ENCODE measurements at regions not wholly inside any gene's neighbourhood (a gene's known extent, or its start where the extent isn't known, plus 50 kb on each side); places are given as distances from the start of the nearest gene placed in this dataset.
A peak's percentile ranks its signal among the peaks of the same experiment; 100 is the strongest.

DNA sequence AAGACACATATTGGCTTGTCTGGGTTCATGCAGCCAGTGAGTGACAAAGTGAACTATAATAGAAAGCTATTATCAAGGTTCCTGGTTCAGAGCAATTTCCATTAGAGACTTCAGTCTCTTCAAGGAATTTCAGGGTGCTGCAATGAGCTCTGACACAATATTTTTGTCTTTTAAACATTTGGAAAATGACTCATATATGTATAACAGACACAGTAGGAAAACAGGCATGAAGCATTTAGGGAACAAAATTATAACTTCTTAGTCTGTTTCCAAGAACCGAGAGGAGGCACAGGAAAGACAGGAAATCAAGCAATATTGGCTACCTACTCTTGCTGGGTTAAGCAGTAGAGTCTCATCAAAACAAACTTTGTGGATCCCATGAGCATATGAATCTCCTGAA, 170.4 kb downstream of the PTPRC start:
- no peak overlapping the region for H3K4me3 ChIP-seq (replicated peaks; ENCODE audit: low read depth, low read length)
- peak; percentile 51 for DNase-seq (ENCODE audit: low read depth)
- TF ChIP-seq CTCF (IDR thresholded peaks at IDR 0.05; ENCODE audit: low read length, missing control alignments): no peak

GRCh38 chr1:198811449-198811848, 172.6 kb downstream of the PTPRC start:
- no peak for TF ChIP-seq CTCF (IDR thresholded peaks at IDR 0.05; ENCODE audit: low read length, missing control alignments)
- no peak overlapping the region for H3K4me3 ChIP-seq (replicated peaks; ENCODE audit: low read depth, low read length)
- no peak for DNase-seq (ENCODE audit: low read depth)

GRCh38 chr1:198823626-198824025, 184.8 kb downstream of the PTPRC start:
- no peak overlapping the region for H3K4me3 ChIP-seq (replicated peaks; ENCODE audit: low read depth, low read length)
- no peak for DNase-seq (ENCODE audit: low read depth)
- TF ChIP-seq CTCF (IDR thresholded peaks at IDR 0.05; ENCODE audit: low read length, missing control alignments): no peak

- H3K4me3 ChIP-seq (replicated peaks; ENCODE audit: low read depth, low read length): no peak overlapping the region
- TF ChIP-seq CTCF (IDR thresholded peaks at IDR 0.05; ENCODE audit: low read length, missing control alignments): no peak
- no peak for DNase-seq (ENCODE audit: low read depth)
Observed at GRCh38 chr1:198825254-198825653, 186.4 kb downstream of the PTPRC start.

DNA sequence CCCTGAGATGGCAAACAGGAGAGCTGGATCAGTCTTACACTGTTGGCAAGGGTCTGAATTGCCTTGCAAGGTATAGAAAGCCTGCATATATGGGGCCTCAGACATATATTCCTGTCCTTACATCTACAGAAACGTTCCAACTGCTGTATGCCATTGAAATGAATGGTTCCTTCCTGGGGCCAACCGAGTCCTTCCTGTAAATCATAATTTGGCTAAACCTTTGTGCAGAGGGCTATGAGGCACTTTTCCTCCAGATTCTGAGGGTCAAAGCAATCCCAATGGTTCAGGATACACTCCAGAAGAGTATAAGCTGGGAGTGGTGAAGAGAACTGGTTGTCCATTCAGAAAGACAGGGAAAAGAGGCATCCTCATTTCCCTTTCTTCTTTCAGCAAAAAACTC, 190.5 kb downstream of the PTPRC start:
- no peak for DNase-seq (ENCODE audit: low read depth)
- no peak for TF ChIP-seq CTCF (IDR thresholded peaks at IDR 0.05; ENCODE audit: low read length, missing control alignments)

GRCh38 chr1:198829944-198830343, 191.1 kb downstream of the PTPRC start:
- no peak overlapping the region for H3K4me3 ChIP-seq (replicated peaks; ENCODE audit: low read depth, low read length)
- TF ChIP-seq CTCF (IDR thresholded peaks at IDR 0.05; ENCODE audit: low read length, missing control alignments): peak; percentile 48
- DNase-seq (ENCODE audit: low read depth): peak; percentile 56

More for the DNA sequence above, 190.5 kb downstream of the PTPRC start:
- H3K4me3 ChIP-seq (replicated peaks; ENCODE audit: low read depth, low read length): no peak overlapping the region

GRCh38 chr1:198830412-198830811, 191.6 kb downstream of the PTPRC start:
- no peak for TF ChIP-seq CTCF (IDR thresholded peaks at IDR 0.05; ENCODE audit: low read length, missing control alignments)
- no peak overlapping the region for H3K4me3 ChIP-seq (replicated peaks; ENCODE audit: low read depth, low read length)
- no peak for DNase-seq (ENCODE audit: low read depth)
